MM.1S (cell line): ENCODE measurements at regions not wholly inside any gene's neighbourhood (a gene's known extent, or its start where the extent isn't known, plus 50 kb on each side); places are given as distances from the start of the nearest gene placed in this dataset.

Experiments used
- DNase-seq: peaks from one replicate; pipeline ENCODE4 v3.0.0-alpha.2; 2015
- H2AFZ ChIP-seq: fragments of 300-600 bp; sonication (generic); 2 replicates; pipeline ENCODE4 v1.6.0; 2016; ENCODE audit warnings: antibody characterized with exemption, low read length
- H3F3A ChIP-seq: fragments of 300-600 bp; sonication (generic); 2 replicates; pipeline ENCODE4 v1.6.1; 2016; ENCODE audit warnings: mild to moderate bottlenecking, antibody characterized with exemption, low read length, moderate library complexity, mixed read lengths; ENCODE audit not compliant: insufficient read depth
- H3K27ac ChIP-seq: fragments of 300-600 bp; sonication (generic); 2 replicates; pipeline ENCODE4 v1.5.1; 2016; ENCODE audit warnings: mild to moderate bottlenecking, low read length
- H3K27me3 ChIP-seq: fragments of 300-600 bp; sonication (generic); replicated peaks from 2 replicates; pipeline ENCODE4 v1.6.0; 2016; ENCODE audit warnings: low read length; ENCODE audit not compliant: insufficient read depth
- H3K36me3 ChIP-seq: fragments of 300-600 bp; sonication (generic); replicated peaks from 2 replicates; pipeline ENCODE4 v1.6.1; 2016; ENCODE audit warnings: mild to moderate bottlenecking, low read length, mixed read lengths; ENCODE audit not compliant: insufficient read depth
- H3K4me1 ChIP-seq: fragments of 300-600 bp; sonication (generic); 2 replicates; pipeline ENCODE4 v1.6.1; 2016; ENCODE audit warnings: low read length, mixed read lengths
- H3K4me2 ChIP-seq: fragments of 300-600 bp; sonication (generic); 2 replicates; pipeline ENCODE4 v1.6.0; 2016; ENCODE audit warnings: low read depth, low read length
- H3K4me3 ChIP-seq: fragments of 300-600 bp; sonication (generic); 2 replicates; pipeline ENCODE4 v1.5.1; 2016; ENCODE audit warnings: low read length, mixed read lengths
- H3K79me2 ChIP-seq: fragments of 300-600 bp; sonication (generic); 2 replicates; pipeline ENCODE4 v1.6.1; 2016; ENCODE audit warnings: mixed run types, low read length, mixed read lengths
- H3K9ac ChIP-seq: fragments of 300-600 bp; sonication (generic); 2 replicates; pipeline ENCODE4 v1.6.1; 2016; ENCODE audit warnings: low read length, mixed read lengths
- H3K9me2 ChIP-seq: fragments of 300-600 bp; sonication (generic); replicated peaks from 2 replicates; pipeline ENCODE4 v1.6.1; 2016; ENCODE audit warnings: mild to moderate bottlenecking, low read length, mixed read lengths; ENCODE audit not compliant: insufficient read depth
- H3K9me3 ChIP-seq: fragments of 300-600 bp; sonication (generic); replicated peaks from 2 replicates; pipeline ENCODE4 v1.6.1; 2016; ENCODE audit warnings: mild to moderate bottlenecking, low read length, mixed read lengths; ENCODE audit not compliant: insufficient read depth
- H4K20me1 ChIP-seq: fragments of 300-600 bp; sonication (generic); 2 replicates; pipeline ENCODE4 v1.6.1; 2016; ENCODE audit warnings: mild to moderate bottlenecking, low read length, moderate library complexity, mixed read lengths; ENCODE audit not compliant: insufficient read depth
- CTCF ChIP-seq: fragments of 300-600 bp; sonication (generic); IDR thresholded peaks from 2 replicates; pipeline ENCODE4 v1.5.1; 2016; ENCODE audit warnings: antibody characterized with exemption, low read length, mixed read lengths
- EZH2 ChIP-seq: fragments of 300-600 bp; sonication (generic); optimal IDR thresholded peaks from 2 replicates; pipeline ENCODE3; 2017; ENCODE audit warnings: low read depth, mild to moderate bottlenecking, antibody characterized with exemption, low read length, mixed read lengths
- EZH2phosphoT487 ChIP-seq: fragments of 300-600 bp; sonication (generic); IDR thresholded peaks from 2 replicates; pipeline ENCODE4 v1.6.1; 2018; ENCODE audit warnings: antibody characterized with exemption, low read length

GRCh38 chr4:154999950-155000578 is 208.4 kb upstream of the NPY2R start:
- TF ChIP-seq CTCF, result no peak
- no peak for TF ChIP-seq EZH2
- Histone ChIP-seq H3K4me2 (no peak overlapping the region), H3K36me3 (no peaks in the 10 kb centered on the region), H3K9ac (no peak overlapping the region), H3K4me3 (no peak overlapping the region), H3K9me3 (no peaks in the 10 kb centered on the region), H3F3A (no peaks in the 10 kb centered on the region), H4K20me1 (no peaks in the 10 kb centered on the region), H3K79me2 (no peaks in the 10 kb centered on the region), H2AFZ (no peak overlapping the region), H3K4me1 (no peaks in the 10 kb centered on the region), H3K27ac (no peak overlapping the region), H3K9me2 (no peaks in the 10 kb centered on the region), H3K27me3 (no peaks in the 10 kb centered on the region)
- DNase-seq, result no peak

GRCh38 chr4:155001251-155001650 is 207.2 kb upstream of the NPY2R start:
- Histone ChIP-seq H3K27me3 (no peaks in the 10 kb centered on the region), H3K4me2 (no peak overlapping the region), H3K36me3 (no peaks in the 10 kb centered on the region), H3F3A (no peaks in the 10 kb centered on the region), H3K79me2 (no peaks in the 10 kb centered on the region), H3K9ac (no peak overlapping the region), H4K20me1 (no peaks in the 10 kb centered on the region), H2AFZ (no peak overlapping the region), H3K9me2 (no peaks in the 10 kb centered on the region), H3K4me1 (no peaks in the 10 kb centered on the region), H3K4me3 (no peak overlapping the region), H3K9me3 (no peaks in the 10 kb centered on the region), H3K27ac (no peak overlapping the region)
- no peak for TF ChIP-seq EZH2phosphoT487
- no peak for TF ChIP-seq EZH2
- TF ChIP-seq CTCF, result no peak
- no peak for DNase-seq

GRCh38 chr4:155005395-155006090 is 202.9 kb upstream of the NPY2R start:
- Histone ChIP-seq H3F3A (no peaks in the 10 kb centered on the region), H3K4me1 (no peaks in the 10 kb centered on the region), H3K4me2 (no peak overlapping the region), H3K9me3 (no peaks in the 10 kb centered on the region), H3K27me3 (no peaks in the 10 kb centered on the region), H3K4me3 (no peak overlapping the region), H4K20me1 (no peaks in the 10 kb centered on the region), H3K9me2 (no peaks in the 10 kb centered on the region), H3K36me3 (no peaks in the 10 kb centered on the region), H3K27ac (no peak overlapping the region), H3K79me2 (no peaks in the 10 kb centered on the region), H3K9ac (no peak overlapping the region), H2AFZ (no peak overlapping the region)
- TF ChIP-seq EZH2, result no peak
- TF ChIP-seq EZH2phosphoT487, result no peak
- no peak for TF ChIP-seq CTCF
- no peak for DNase-seq
